ENCODE measurements at regions not wholly inside any gene's neighbourhood (a gene's known extent, or its start where the extent isn't known, plus 50 kb on each side); places are given as distances from the start of the nearest gene placed in this dataset.

DNA sequence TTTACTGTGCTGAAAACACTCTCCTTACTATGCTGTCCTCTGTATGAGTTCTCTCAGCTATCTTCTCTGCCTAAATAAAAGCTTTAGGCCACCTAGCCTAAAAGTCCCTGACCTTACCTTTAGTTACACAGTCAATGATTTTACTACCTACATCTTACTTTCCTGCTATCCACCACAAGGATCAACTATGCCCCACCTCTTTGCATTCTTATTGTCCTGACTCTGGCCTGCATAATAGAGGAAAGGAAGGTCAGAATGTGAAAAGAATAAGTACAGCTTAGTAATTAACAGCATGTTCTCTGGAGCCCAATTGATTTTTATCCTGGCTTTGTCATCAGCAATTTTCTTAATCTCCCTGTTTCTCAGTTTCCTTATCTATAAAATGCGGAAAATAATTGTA, 1257.8 kb downstream of the RPA4 start:
- TF ChIP-seq FOXM1 (IDR thresholded peaks at IDR 0.05; ENCODE audit: borderline replicate concordance) (no peak), NFRKB (IDR thresholded peaks at IDR 0.05) (no peak), FOXA1 (IDR thresholded peaks at IDR 0.05) (no peak), ELF4 (IDR thresholded peaks at IDR 0.05) (no peak), BHLHE40 (IDR thresholded peaks at IDR 0.05; ENCODE audit: borderline replicate concordance) (no peak), SP1 (IDR thresholded peaks at IDR 0.05) (no peak), L3MBTL2 (conservative IDR thresholded peaks at IDR 0.05) (no peak), SUZ12 (IDR thresholded peaks at IDR 0.05) (no peak), TARDBP (IDR thresholded peaks at IDR 0.05) (no peak)
